Gastroesophageal sphincter (tissue), 3 donors: ENCODE measurements at regions not wholly inside any gene's neighbourhood (a gene's known extent, or its start where the extent isn't known, plus 50 kb on each side); places are given as distances from the start of the nearest gene placed in this dataset.

Experiments
- CTCF ChIP-seq, 4 experiments: fragments of 200-600 bp in 2 of 4; fragments of 450-650 bp in 2 of 4; sonication (generic) in 1 of 4; IDR thresholded peaks; one replicate each; pipeline ENCODE4 v1.5.1; 2017 to 2019; ENCODE audit warnings: antibody characterized with exemption in 4 of 4, mild to moderate bottlenecking in 2 of 4, moderate library complexity in 2 of 4
- EP300 ChIP-seq: sonication (generic); formaldehyde crosslinking; IDR thresholded peaks from one replicate; pipeline ENCODE4 v1.6.1; 2017; ENCODE audit warnings: antibody characterized with exemption, mild to moderate bottlenecking
- POLR2A ChIP-seq, 2 donors: fragments of 450-650 bp; IDR thresholded peaks; one replicate each; pipeline ENCODE4 v1.6.1; 2017; ENCODE audit warnings: antibody characterized with exemption in 2 of 2, mild to moderate bottlenecking in 2 of 2, moderate library complexity in 1 of 2
- POLR2AphosphoS5 ChIP-seq: sonication (generic); formaldehyde crosslinking; IDR thresholded peaks from one replicate; pipeline ENCODE4 v1.6.1; 2017; ENCODE audit warnings: antibody characterized with exemption

GRCh38 chr2:107585851-107586250 lies 240.8 kb upstream of the RGPD4 start:
- TF ChIP-seq EP300 (no peak), CTCF (IDR thresholded peaks at IDR 0.05) (no peak), POLR2A (IDR thresholded peaks at IDR 0.05) (no peak), POLR2AphosphoS5 (no peak)
